ENCODE measurements at regions not wholly inside any gene's neighbourhood (a gene's known extent, or its start where the extent isn't known, plus 50 kb on each side); places are given as distances from the start of the nearest gene placed in this dataset.
"Not testable (repeated sequence)": the region's sequence is repeated elsewhere in the genome, so short reads cannot be mapped to it uniquely, and the experiment has no call there.

- TF ChIP-seq POLR2A (IDR thresholded peaks at IDR 0.05) = no peak
- TF ChIP-seq CTCF (IDR thresholded peaks at IDR 0.05) = no peak
- H3K4me3 ChIP-seq = no peak overlapping the region
- no peaks in the 10 kb centered on the region for H3K27me3 ChIP-seq
- DNase-seq = no peak
- H3K27ac ChIP-seq = no peak overlapping the region
- WGBS, 2 donors = 78 to 85% methylated on average over 11 to 18 of the region's 18 CpGs
- H3K36me3 ChIP-seq (ENCODE audit: low read depth, missing control alignments) = no peaks in the 10 kb centered on the region
- H3K4me1 ChIP-seq = no peaks in the 10 kb centered on the region
- no peaks in the 10 kb centered on the region for H3K9me3 ChIP-seq
- intact Hi-C loops (cut with DNase I; ENCODE audit: low total_unique reads) = no loop called here
Observed at GRCh38 chr7:73918926-73919693, 58.2 kb downstream of the TMEM270 start.

GRCh38 chr7:73919694-73920375 is 58.9 kb downstream of the TMEM270 start:
- no peak for TF ChIP-seq CTCF (IDR thresholded peaks at IDR 0.05)
- TF ChIP-seq POLR2A (IDR thresholded peaks at IDR 0.05) = no peak
- Histone ChIP-seq H3K27me3 (no peaks in the 10 kb centered on the region), H3K9me3 (no peaks in the 10 kb centered on the region), H3K4me1 (no peaks in the 10 kb centered on the region), H3K4me3 (no peak overlapping the region), H3K27ac (no peak overlapping the region), H3K36me3 (ENCODE audit: low read depth, missing control alignments) (no peaks in the 10 kb centered on the region)
- 66 to 71% methylated on average over 8 to 9 of the region's 9 CpGs for WGBS, 2 donors
- intact Hi-C loops (cut with DNase I; ENCODE audit: low total_unique reads) = no loop called here
- DNase-seq = no peak

- intact Hi-C loops (cut with DNase I; ENCODE audit: low total_unique reads) = no loop called here
- Histone ChIP-seq H3K9me3 (no peaks in the 10 kb centered on the region), H3K27me3 (no peaks in the 10 kb centered on the region), H3K4me1 (no peaks in the 10 kb centered on the region), H3K36me3 (ENCODE audit: low read depth, missing control alignments) (no peaks in the 10 kb centered on the region), H3K4me3 (no peak overlapping the region), H3K27ac (no peak overlapping the region)
- TF ChIP-seq CTCF (IDR thresholded peaks at IDR 0.05) (no peak), POLR2A (IDR thresholded peaks at IDR 0.05) (no peak)
- no peak for DNase-seq
- 87 to 94% methylated on average over 21 to 22 of the region's 22 CpGs for WGBS, 2 donors
Observed at GRCh38 chr7:73920406-73921134, 59.6 kb downstream of the TMEM270 start.

GRCh38 chr7:73921623-73922528 is 60.9 kb downstream of the TMEM270 start:
- no peak for TF ChIP-seq CTCF (IDR thresholded peaks at IDR 0.05)
- TF ChIP-seq POLR2A (IDR thresholded peaks at IDR 0.05) = no peak
- intact Hi-C loops (cut with DNase I; ENCODE audit: low total_unique reads) = no loop called here
- no peak overlapping the region for H3K27ac ChIP-seq
- no peak overlapping the region for H3K4me3 ChIP-seq
- no peaks in the 10 kb centered on the region for H3K9me3 ChIP-seq
- no peaks in the 10 kb centered on the region for H3K27me3 ChIP-seq
- H3K36me3 ChIP-seq (ENCODE audit: low read depth, missing control alignments) = no peaks in the 10 kb centered on the region
- H3K4me1 ChIP-seq = no peaks in the 10 kb centered on the region
- peak; percentile 56 for DNase-seq
- WGBS, 2 donors = 63 to 71% methylated on average over 15 of the region's 15 CpGs

GRCh38 chr7:73928644-73929043 is 67.7 kb downstream of the TMEM270 start:
- intact Hi-C loops (cut with DNase I; ENCODE audit: low total_unique reads); H3K4me1 ChIP-seq; H3K4me3 ChIP-seq; H3K27me3 ChIP-seq; DNase-seq; H3K36me3 ChIP-seq (ENCODE audit: low read depth, missing control alignments); H3K27ac ChIP-seq; H3K9me3 ChIP-seq: not testable (repeated sequence)
- 93 to 97% methylated on average over 9 of the region's 9 CpGs for WGBS, 2 donors
